GM18517 (cell line): ENCODE measurements at regions not wholly inside any gene's neighbourhood (a gene's known extent, or its start where the extent isn't known, plus 50 kb on each side); places are given as distances from the start of the nearest gene placed in this dataset.

Experiments used
- ATAC-seq: cut with Tn5 transposase; IDR thresholded peaks from one replicate; pipeline ENCODE4 v1.9.1; 2021; ENCODE audit warnings: mild to moderate bottlenecking, moderate library complexity; ENCODE audit not compliant: unreplicated experiment

GRCh38 chr7:46397591-46397990 is 476.5 kb upstream of the IGFBP3 start:
- no peak for ATAC-seq

GRCh38 chr7:46396481-46396880 is 475.4 kb upstream of the IGFBP3 start:
- no peak for ATAC-seq

GRCh38 chr7:46393142-46393541 is 472.1 kb upstream of the IGFBP3 start:
- ATAC-seq = no peak

GRCh38 chr7:46391231-46392201 is 470.4 kb upstream of the IGFBP3 start:
- ATAC-seq = no peak

- no peak for ATAC-seq
These were observed 469.0 kb upstream of the IGFBP3 start for GRCh38 chr7:46390042-46390441.

- ATAC-seq = no peak
These were observed 468.1 kb upstream of the IGFBP3 start for GRCh38 chr7:46389146-46389545.

- ATAC-seq = no peak
These were observed 466.6 kb upstream of the IGFBP3 start for GRCh38 chr7:46387646-46388045.

GRCh38 chr7:46386428-46387399 is 465.6 kb upstream of the IGFBP3 start:
- no peak for ATAC-seq

GRCh38 chr7:46385662-46386309 is 464.7 kb upstream of the IGFBP3 start:
- ATAC-seq = no peak

GRCh38 chr7:46383605-46384004 is 462.5 kb upstream of the IGFBP3 start:
- no peak for ATAC-seq

GRCh38 chr7:46369933-46370654 is 449.0 kb upstream of the IGFBP3 start:
- ATAC-seq = no peak

- no peak for ATAC-seq
These were observed 447.8 kb upstream of the IGFBP3 start for GRCh38 chr7:46368871-46369270.

- no peak for ATAC-seq
These were observed 445.5 kb upstream of the IGFBP3 start for GRCh38 chr7:46366526-46366925.

- ATAC-seq = no peak
These were observed 442.6 kb upstream of the IGFBP3 start for GRCh38 chr7:46363688-46364087.

GRCh38 chr7:46360811-46361210 is 439.7 kb upstream of the IGFBP3 start:
- no peak for ATAC-seq

- ATAC-seq = no peak
These were observed 439.2 kb upstream of the IGFBP3 start for GRCh38 chr7:46360296-46360695.

- no peak for ATAC-seq
These were observed 436.8 kb upstream of the IGFBP3 start for GRCh38 chr7:46357851-46358250.

GRCh38 chr7:46357290-46357689 is 436.2 kb upstream of the IGFBP3 start:
- no peak for ATAC-seq

- ATAC-seq = no peak
These were observed 435.3 kb upstream of the IGFBP3 start for GRCh38 chr7:46356371-46356770.

GRCh38 chr7:46355331-46355730 is 434.3 kb upstream of the IGFBP3 start:
- ATAC-seq = no peak
